Left kidney (tissue), 1 donor: ENCODE measurements at regions not wholly inside any gene's neighbourhood (a gene's known extent, or its start where the extent isn't known, plus 50 kb on each side); places are given as distances from the start of the nearest gene placed in this dataset.

Experiments
- DNase-seq: peaks from one replicate; pipeline ENCODE4 v3.0.0-alpha.2; 2013

GRCh38 chr19:5216141-5216847 lies 124.3 kb downstream of the PTPRS start:
- no peak for DNase-seq

- no peak for DNase-seq
Observed at GRCh38 chr19:5215431-5215830, 125.2 kb downstream of the PTPRS start.

- no peak for DNase-seq
Observed at GRCh38 chr19:5214902-5215301, 125.7 kb downstream of the PTPRS start.

- no peak for DNase-seq
Observed at GRCh38 chr19:5214371-5214770, 126.2 kb downstream of the PTPRS start.

GRCh38 chr19:5213667-5214066 lies 126.9 kb downstream of the PTPRS start:
- no peak for DNase-seq

- no peak for DNase-seq
Observed at GRCh38 chr19:5212101-5212500, 128.5 kb downstream of the PTPRS start.

- DNase-seq = no peak
Observed at GRCh38 chr19:5211217-5211822, 129.3 kb downstream of the PTPRS start.

GRCh38 chr19:5210556-5210955 lies 130.1 kb downstream of the PTPRS start:
- no peak for DNase-seq

- DNase-seq = no peak
Observed at GRCh38 chr19:5207806-5208205, 132.8 kb downstream of the PTPRS start.

- DNase-seq = no peak
Observed at GRCh38 chr19:5206751-5207075, 133.9 kb downstream of the PTPRS start.

- DNase-seq = no peak
Observed at GRCh38 chr19:5205937-5206750, 134.5 kb downstream of the PTPRS start.

GRCh38 chr19:5205381-5205780 lies 135.2 kb downstream of the PTPRS start:
- no peak for DNase-seq

GRCh38 chr19:5204212-5204611 lies 136.4 kb downstream of the PTPRS start:
- DNase-seq = no peak
